ENCODE measurements at regions not wholly inside any gene's neighbourhood (a gene's known extent, or its start where the extent isn't known, plus 50 kb on each side); places are given as distances from the start of the nearest gene placed in this dataset.

GRCh38 chr4:81919810-81920209, 448.1 kb upstream of the RASGEF1B start:
- no peaks in the 10 kb centered on the region for H3K27me3 ChIP-seq (ENCODE audit: control insufficient read depth in 3 of 3, insufficient read depth in 3 of 3, low read length in 2 of 3)
- H3K4me3 ChIP-seq: no peak overlapping the region
- no peaks in the 10 kb centered on the region for H3K36me3 ChIP-seq (ENCODE audit: control insufficient read depth in 4 of 4, insufficient read depth in 4 of 4, low read length in 4 of 4)
- no peak overlapping the region for H3K27ac ChIP-seq (ENCODE audit: low read depth in 1 of 2, low read length in 1 of 2)
- WGBS, 2 donors: 97 to 100% methylated on average over 1 of the region's 1 CpG
- no peak for TF ChIP-seq CTCF (IDR thresholded peaks at IDR 0.05; ENCODE audit: control extremely low read depth, extremely low read depth)
- no peak for DNase-seq
- H3K4me1 ChIP-seq (ENCODE audit: control insufficient read depth in 5 of 5, insufficient read depth in 5 of 5, low read length in 5 of 5): no peaks in the 10 kb centered on the region
- ATAC-seq (ENCODE audit: insufficient read depth, low FRiP score): no peak
- H3K9me3 ChIP-seq (ENCODE audit: control insufficient read depth in 4 of 4, insufficient read depth in 3 of 4, low read length in 3 of 4): no peaks in the 10 kb centered on the region
- no peak overlapping the region for H3K9ac ChIP-seq (ENCODE audit: insufficient read depth in 1 of 2, low read length in 2 of 2)

- no peaks in the 10 kb centered on the region for H3K9me3 ChIP-seq (ENCODE audit: control insufficient read depth in 4 of 4, insufficient read depth in 3 of 4, low read length in 3 of 4)
- H3K36me3 ChIP-seq (ENCODE audit: control insufficient read depth in 4 of 4, insufficient read depth in 4 of 4, low read length in 4 of 4): no peaks in the 10 kb centered on the region
- no peak overlapping the region for H3K27ac ChIP-seq (ENCODE audit: low read depth in 1 of 2, low read length in 1 of 2)
- H3K4me3 ChIP-seq: no peak overlapping the region
- ATAC-seq (ENCODE audit: insufficient read depth, low FRiP score): no peak
- no peaks in the 10 kb centered on the region for H3K4me1 ChIP-seq (ENCODE audit: control insufficient read depth in 5 of 5, insufficient read depth in 5 of 5, low read length in 5 of 5)
- no peak for TF ChIP-seq CTCF (IDR thresholded peaks at IDR 0.05; ENCODE audit: control extremely low read depth, extremely low read depth)
- H3K9ac ChIP-seq (ENCODE audit: insufficient read depth in 1 of 2, low read length in 2 of 2): no peak overlapping the region
- H3K27me3 ChIP-seq (ENCODE audit: control insufficient read depth in 3 of 3, insufficient read depth in 3 of 3, low read length in 2 of 3): no peaks in the 10 kb centered on the region
- WGBS, 2 donors: 68 to 74% methylated on average over 4 of the region's 4 CpGs
- DNase-seq: no peak
Observed at GRCh38 chr4:81919223-81919622, 447.5 kb upstream of the RASGEF1B start.

- no peak overlapping the region for H3K9ac ChIP-seq (ENCODE audit: insufficient read depth in 1 of 2, low read length in 2 of 2)
- no peaks in the 10 kb centered on the region for H3K9me3 ChIP-seq (ENCODE audit: control insufficient read depth in 4 of 4, insufficient read depth in 3 of 4, low read length in 3 of 4)
- H3K4me1 ChIP-seq (ENCODE audit: control insufficient read depth in 5 of 5, insufficient read depth in 5 of 5, low read length in 5 of 5): peaks cover 0 to 15% (median 0%) of the 10 kb centered on the region in 5 donors
- H3K4me3 ChIP-seq: no peak overlapping the region
- no peak for DNase-seq
- no peak for TF ChIP-seq CTCF (IDR thresholded peaks at IDR 0.05; ENCODE audit: control extremely low read depth, extremely low read depth)
- no peaks in the 10 kb centered on the region for H3K36me3 ChIP-seq (ENCODE audit: control insufficient read depth in 4 of 4, insufficient read depth in 4 of 4, low read length in 4 of 4)
- H3K27me3 ChIP-seq (ENCODE audit: control insufficient read depth in 3 of 3, insufficient read depth in 3 of 3, low read length in 2 of 3): no peaks in the 10 kb centered on the region
- WGBS, 2 donors: 68 to 80% methylated on average over 2 of the region's 2 CpGs
- ATAC-seq (ENCODE audit: insufficient read depth, low FRiP score): no peak
- H3K27ac ChIP-seq (ENCODE audit: low read depth in 1 of 2, low read length in 1 of 2): no peak overlapping the region
Observed at GRCh38 chr4:81915430-81915829, 443.7 kb upstream of the RASGEF1B start.

- TF ChIP-seq CTCF (IDR thresholded peaks at IDR 0.05; ENCODE audit: control extremely low read depth, extremely low read depth): no peak
- no peaks in the 10 kb centered on the region for H3K27me3 ChIP-seq (ENCODE audit: control insufficient read depth in 3 of 3, insufficient read depth in 3 of 3, low read length in 2 of 3)
- H3K4me1 ChIP-seq (ENCODE audit: control insufficient read depth in 5 of 5, insufficient read depth in 5 of 5, low read length in 5 of 5): peaks cover 0 to 21% (median 0%) of the 10 kb centered on the region in 5 donors
- no peaks in the 10 kb centered on the region for H3K9me3 ChIP-seq (ENCODE audit: control insufficient read depth in 4 of 4, insufficient read depth in 3 of 4, low read length in 3 of 4)
- ATAC-seq (ENCODE audit: insufficient read depth, low FRiP score): no peak
- DNase-seq: no peak
- H3K9ac ChIP-seq (ENCODE audit: insufficient read depth in 1 of 2, low read length in 2 of 2): no peak overlapping the region
- no peak overlapping the region for H3K27ac ChIP-seq (ENCODE audit: low read depth in 1 of 2, low read length in 1 of 2)
- no peaks in the 10 kb centered on the region for H3K36me3 ChIP-seq (ENCODE audit: control insufficient read depth in 4 of 4, insufficient read depth in 4 of 4, low read length in 4 of 4)
- H3K4me3 ChIP-seq: no peak overlapping the region
Observed at GRCh38 chr4:81914623-81915022, 442.9 kb upstream of the RASGEF1B start.
